ENCODE measurements at regions not wholly inside any gene's neighbourhood (a gene's known extent, or its start where the extent isn't known, plus 50 kb on each side); places are given as distances from the start of the nearest gene placed in this dataset.
A peak's percentile ranks its signal among the peaks of the same experiment; 100 is the strongest.

- Histone ChIP-seq H3K27me3 (ENCODE audit: insufficient read depth, low read length) (no peaks in the 10 kb centered on the region), H2BK12ac (ENCODE audit: low read length) (no peak overlapping the region), H4K91ac (ENCODE audit: low read depth, low read length) (no peak overlapping the region), H3K14ac (ENCODE audit: low read length) (no peak overlapping the region), H2BK5ac (ENCODE audit: low read depth, low read length, poor library complexity) (no peak overlapping the region), H3K36me3 (ENCODE audit: control insufficient read depth in 1 of 2, insufficient read depth in 2 of 2, low read length in 2 of 2) (peaks cover 0 to 2% of the 10 kb centered on the region in 2 experiments), H3K9me3 (ENCODE audit: insufficient read depth, low read depth, low read length) (no peaks in the 10 kb centered on the region), H4K8ac (ENCODE audit: low read depth, low read length) (no peak overlapping the region), H3K79me1 (ENCODE audit: low read length) (no peaks in the 10 kb centered on the region), H3K79me2 (ENCODE audit: control insufficient read depth, insufficient read depth, low read length, poor library complexity) (peaks cover 2% of the 10 kb centered on the region), H3K4me3 (ENCODE audit: low read depth, low read length) (no peak overlapping the region), H3K27ac (ENCODE audit: low read depth, low read length) (no peak overlapping the region), H2AFZ (ENCODE audit: insufficient read depth, low read length, poor library complexity) (no peak overlapping the region), H3K4me1 (ENCODE audit: control insufficient read depth in 1 of 2, insufficient read depth in 2 of 2, low read length in 2 of 2) (peaks cover 0 to 2% of the 10 kb centered on the region in 2 experiments), H3K18ac (ENCODE audit: low read length) (no peak overlapping the region), H2BK120ac (ENCODE audit: insufficient read depth, low read length, poor library complexity) (no peak overlapping the region), H3K9ac (ENCODE audit: low read length) (no peak overlapping the region), H3K4me2 (ENCODE audit: low read length) (no peak overlapping the region), H4K12ac (ENCODE audit: low read depth, low read length) (no peak overlapping the region), H3K4ac (ENCODE audit: low read depth, low read length) (no peak overlapping the region), H3K23ac (ENCODE audit: low read length) (peak overlapping the region; percentile 22), H2AK5ac (ENCODE audit: low read length) (no peak overlapping the region)
- DNase-seq, result no peak
These were observed 444.8 kb upstream of the RGS6 start for GRCh38 chr14:71487449-71487848.

GRCh38 chr14:71487941-71488340 lies 444.3 kb upstream of the RGS6 start:
- no peak overlapping the region for H2BK120ac ChIP-seq (ENCODE audit: insufficient read depth, low read length, poor library complexity)
- H3K27me3 ChIP-seq (ENCODE audit: insufficient read depth, low read length), result no peaks in the 10 kb centered on the region
- H3K4me2 ChIP-seq (ENCODE audit: low read length), result no peak overlapping the region
- no peak overlapping the region for H4K91ac ChIP-seq (ENCODE audit: low read depth, low read length)
- no peak overlapping the region for H3K9ac ChIP-seq (ENCODE audit: low read length)
- no peak overlapping the region for H2BK12ac ChIP-seq (ENCODE audit: low read length)
- no peaks in the 10 kb centered on the region for H3K9me3 ChIP-seq (ENCODE audit: insufficient read depth, low read depth, low read length)
- peaks cover 0 to 2% of the 10 kb centered on the region in 2 experiments for H3K4me1 ChIP-seq (ENCODE audit: control insufficient read depth in 1 of 2, insufficient read depth in 2 of 2, low read length in 2 of 2)
- H4K12ac ChIP-seq (ENCODE audit: low read depth, low read length), result no peak overlapping the region
- H3K79me2 ChIP-seq (ENCODE audit: control insufficient read depth, insufficient read depth, low read length, poor library complexity), result peaks cover 2% of the 10 kb centered on the region
- no CpG with 5 or more reads among the region's 2 CpGs for WGBS (ENCODE audit: extremely low coverage, insufficient coverage, insufficient read length)
- H3K36me3 ChIP-seq (ENCODE audit: control insufficient read depth in 1 of 2, insufficient read depth in 2 of 2, low read length in 2 of 2), result peaks cover 0 to 2% of the 10 kb centered on the region in 2 experiments
- no peak overlapping the region for H3K4me3 ChIP-seq (ENCODE audit: low read depth, low read length)
- no peak overlapping the region for H2AK5ac ChIP-seq (ENCODE audit: low read length)
- no peak for DNase-seq
- H2BK5ac ChIP-seq (ENCODE audit: low read depth, low read length, poor library complexity), result no peak overlapping the region
- no peak overlapping the region for H2AFZ ChIP-seq (ENCODE audit: insufficient read depth, low read length, poor library complexity)
- no peak overlapping the region for H3K18ac ChIP-seq (ENCODE audit: low read length)
- H3K79me1 ChIP-seq (ENCODE audit: low read length), result no peaks in the 10 kb centered on the region
- H3K4ac ChIP-seq (ENCODE audit: low read depth, low read length), result no peak overlapping the region
- H4K8ac ChIP-seq (ENCODE audit: low read depth, low read length), result no peak overlapping the region
- H3K14ac ChIP-seq (ENCODE audit: low read length), result no peak overlapping the region
- no peak overlapping the region for H3K23ac ChIP-seq (ENCODE audit: low read length)
- no peak overlapping the region for H3K27ac ChIP-seq (ENCODE audit: low read depth, low read length)

GRCh38 chr14:71488703-71489191 lies 443.5 kb upstream of the RGS6 start:
- Histone ChIP-seq H3K79me1 (ENCODE audit: low read length) (no peaks in the 10 kb centered on the region), H3K79me2 (ENCODE audit: control insufficient read depth, insufficient read depth, low read length, poor library complexity) (peaks cover 2% of the 10 kb centered on the region), H3K14ac (ENCODE audit: low read length) (no peak overlapping the region), H2BK5ac (ENCODE audit: low read depth, low read length, poor library complexity) (no peak overlapping the region), H4K12ac (ENCODE audit: low read depth, low read length) (no peak overlapping the region), H4K8ac (ENCODE audit: low read depth, low read length) (no peak overlapping the region), H3K18ac (ENCODE audit: low read length) (no peak overlapping the region), H3K36me3 (ENCODE audit: control insufficient read depth in 1 of 2, insufficient read depth in 2 of 2, low read length in 2 of 2) (peaks cover 0 to 2% of the 10 kb centered on the region in 2 experiments), H2BK120ac (ENCODE audit: insufficient read depth, low read length, poor library complexity) (no peak overlapping the region), H3K27me3 (ENCODE audit: insufficient read depth, low read length) (no peaks in the 10 kb centered on the region), H2AFZ (ENCODE audit: insufficient read depth, low read length, poor library complexity) (no peak overlapping the region), H3K4me1 (ENCODE audit: control insufficient read depth in 1 of 2, insufficient read depth in 2 of 2, low read length in 2 of 2) (peaks cover 0 to 2% of the 10 kb centered on the region in 2 experiments), H2BK12ac (ENCODE audit: low read length) (no peak overlapping the region), H3K23ac (ENCODE audit: low read length) (no peak overlapping the region), H3K9me3 (ENCODE audit: insufficient read depth, low read depth, low read length) (no peaks in the 10 kb centered on the region), H3K27ac (ENCODE audit: low read depth, low read length) (no peak overlapping the region), H3K4me3 (ENCODE audit: low read depth, low read length) (no peak overlapping the region), H4K91ac (ENCODE audit: low read depth, low read length) (no peak overlapping the region), H3K9ac (ENCODE audit: low read length) (no peak overlapping the region), H2AK5ac (ENCODE audit: low read length) (no peak overlapping the region), H3K4ac (ENCODE audit: low read depth, low read length) (no peak overlapping the region), H3K4me2 (ENCODE audit: low read length) (no peak overlapping the region)
- no peak for DNase-seq
- WGBS (ENCODE audit: extremely low coverage, insufficient coverage, insufficient read length), result no CpG with 5 or more reads among the region's 4 CpGs

- H3K79me2 ChIP-seq (ENCODE audit: control insufficient read depth, insufficient read depth, low read length, poor library complexity), result peaks cover 3% of the 10 kb centered on the region
- peaks cover 0 to 2% of the 10 kb centered on the region in 2 experiments for H3K4me1 ChIP-seq (ENCODE audit: control insufficient read depth in 1 of 2, insufficient read depth in 2 of 2, low read length in 2 of 2)
- H2BK12ac ChIP-seq (ENCODE audit: low read length), result no peak overlapping the region
- H3K4me2 ChIP-seq (ENCODE audit: low read length), result no peak overlapping the region
- no peak for DNase-seq
- no peak overlapping the region for H3K14ac ChIP-seq (ENCODE audit: low read length)
- H3K79me1 ChIP-seq (ENCODE audit: low read length), result no peaks in the 10 kb centered on the region
- H4K91ac ChIP-seq (ENCODE audit: low read depth, low read length), result no peak overlapping the region
- H3K4ac ChIP-seq (ENCODE audit: low read depth, low read length), result no peak overlapping the region
- no peak overlapping the region for H4K8ac ChIP-seq (ENCODE audit: low read depth, low read length)
- no peak overlapping the region for H3K4me3 ChIP-seq (ENCODE audit: low read depth, low read length)
- H3K18ac ChIP-seq (ENCODE audit: low read length), result no peak overlapping the region
- no peak overlapping the region for H2AFZ ChIP-seq (ENCODE audit: insufficient read depth, low read length, poor library complexity)
- no peak overlapping the region for H2BK120ac ChIP-seq (ENCODE audit: insufficient read depth, low read length, poor library complexity)
- H3K36me3 ChIP-seq (ENCODE audit: control insufficient read depth in 1 of 2, insufficient read depth in 2 of 2, low read length in 2 of 2), result peaks cover 2 to 3% of the 10 kb centered on the region in 2 experiments
- H3K9me3 ChIP-seq (ENCODE audit: insufficient read depth, low read depth, low read length), result no peaks in the 10 kb centered on the region
- H2BK5ac ChIP-seq (ENCODE audit: low read depth, low read length, poor library complexity), result no peak overlapping the region
- H3K27me3 ChIP-seq (ENCODE audit: insufficient read depth, low read length), result no peaks in the 10 kb centered on the region
- no peak overlapping the region for H4K12ac ChIP-seq (ENCODE audit: low read depth, low read length)
- no peak overlapping the region for H2AK5ac ChIP-seq (ENCODE audit: low read length)
- WGBS (ENCODE audit: extremely low coverage, insufficient coverage, insufficient read length), result no CpG with 5 or more reads among the region's 3 CpGs
- H3K9ac ChIP-seq (ENCODE audit: low read length), result no peak overlapping the region
- H3K23ac ChIP-seq (ENCODE audit: low read length), result no peak overlapping the region
- H3K27ac ChIP-seq (ENCODE audit: low read depth, low read length), result no peak overlapping the region
These were observed 442.5 kb upstream of the RGS6 start for GRCh38 chr14:71489742-71490141.
